NT2/D1 (cell line): ENCODE measurements at regions not wholly inside any gene's neighbourhood (a gene's known extent, or its start where the extent isn't known, plus 50 kb on each side); places are given as distances from the start of the nearest gene placed in this dataset.
A peak's percentile ranks its signal among the peaks of the same experiment; 100 is the strongest.

Experiments used
- DNase-seq: peaks from one replicate; pipeline ENCODE4 v3.0.0-alpha.2; 2011; ENCODE audit warnings: low read depth, low spot score
- H3K27me3 ChIP-seq: 2 replicates; pipeline ENCODE4 v1.6.0; 2011; ENCODE audit warnings: mild to moderate bottlenecking; ENCODE audit not compliant: insufficient read length, insufficient read depth
- H3K36me3 ChIP-seq: 2 replicates; pipeline ENCODE4 v1.6.1; 2011; ENCODE audit warnings: mild to moderate bottlenecking, low read length, mixed read lengths; ENCODE audit not compliant: insufficient read depth, insufficient read length
- H3K4me1 ChIP-seq: 2 replicates; pipeline ENCODE4 v1.5.1; 2011; ENCODE audit not compliant: insufficient read depth, insufficient read length
- H3K4me3 ChIP-seq: 2 replicates; pipeline ENCODE4 v1.5.1; 2011; ENCODE audit warnings: low read depth; ENCODE audit not compliant: insufficient read length
- H3K9ac ChIP-seq: 2 replicates; pipeline ENCODE4 v1.6.0; 2011; ENCODE audit warnings: low read depth; ENCODE audit not compliant: insufficient read length
- H3K9me3 ChIP-seq: 2 replicates; pipeline ENCODE4 v1.5.1; 2011; ENCODE audit warnings: mild to moderate bottlenecking, low read length; ENCODE audit not compliant: insufficient read depth
- SUZ12 ChIP-seq: IDR thresholded peaks from 2 replicates; pipeline ENCODE4 v1.6.1; 2011; ENCODE audit not compliant: insufficient read length, insufficient read depth; ENCODE audit errors: extremely low read depth
- YY1 ChIP-seq: IDR thresholded peaks from 2 replicates; pipeline ENCODE4 v1.6.1; 2011; ENCODE audit not compliant: insufficient read length, insufficient read depth
- ZNF274 ChIP-seq: IDR thresholded peaks from 2 replicates; pipeline ENCODE4 v1.6.1; 2011; ENCODE audit warnings: mild to moderate bottlenecking, low read depth, low read length

DNA sequence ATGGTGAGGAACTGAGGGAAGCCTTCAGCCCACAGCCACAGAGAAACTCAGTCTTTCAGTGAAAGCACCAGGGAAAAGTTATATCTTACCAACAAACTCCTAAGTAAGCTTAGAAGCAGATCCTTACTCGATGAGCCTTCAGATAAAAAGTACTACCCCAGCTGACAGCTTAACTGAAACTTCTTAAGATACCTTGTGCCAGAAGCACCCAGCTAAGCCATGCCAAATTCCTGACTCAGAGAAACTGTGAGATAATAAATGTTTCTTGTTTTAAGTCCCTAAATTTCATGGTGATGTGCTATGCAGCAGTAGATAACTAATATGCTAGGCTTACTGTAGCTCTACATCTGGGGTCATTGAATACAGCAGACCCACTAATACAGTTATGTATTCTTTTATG is 2025.0 kb downstream of the LRRC4C start:
- Histone ChIP-seq H3K27me3 (no peaks in the 10 kb centered on the region), H3K4me3 (no peak overlapping the region), H3K9me3 (no peaks in the 10 kb centered on the region), H3K36me3 (no peaks in the 10 kb centered on the region), H3K4me1 (no peaks in the 10 kb centered on the region), H3K9ac (no peak overlapping the region)
- DNase-seq: no peak
- TF ChIP-seq SUZ12: no peak
- TF ChIP-seq YY1: no peak
- TF ChIP-seq ZNF274: no peak

DNA sequence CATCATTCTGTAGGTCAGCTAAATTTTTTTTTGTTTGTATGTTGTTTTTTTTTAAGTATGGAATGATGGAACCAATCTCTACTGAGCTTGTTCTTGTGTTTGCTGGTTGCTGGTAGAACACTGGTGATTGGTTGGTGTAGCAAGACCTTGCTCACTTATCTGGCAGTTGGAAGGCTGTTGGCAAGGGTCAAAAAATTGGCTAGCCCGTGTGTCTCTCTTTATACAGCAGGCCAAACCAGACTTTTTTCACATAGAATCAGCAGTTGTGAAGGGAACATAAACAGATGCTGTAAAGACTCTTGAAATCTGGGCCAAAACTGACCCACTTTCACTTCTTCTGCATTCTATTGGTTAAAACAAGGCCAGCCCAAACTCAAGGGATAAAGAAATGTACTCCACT is 2026.5 kb downstream of the LRRC4C start:
- no peak for DNase-seq
- H3K4me3 ChIP-seq: no peak overlapping the region
- no peak overlapping the region for H3K9ac ChIP-seq
- no peaks in the 10 kb centered on the region for H3K27me3 ChIP-seq
- H3K36me3 ChIP-seq: no peaks in the 10 kb centered on the region
- H3K4me1 ChIP-seq: no peaks in the 10 kb centered on the region
- H3K9me3 ChIP-seq: no peaks in the 10 kb centered on the region
- TF ChIP-seq YY1: no peak
- TF ChIP-seq SUZ12: no peak
- TF ChIP-seq ZNF274: no peak

DNA sequence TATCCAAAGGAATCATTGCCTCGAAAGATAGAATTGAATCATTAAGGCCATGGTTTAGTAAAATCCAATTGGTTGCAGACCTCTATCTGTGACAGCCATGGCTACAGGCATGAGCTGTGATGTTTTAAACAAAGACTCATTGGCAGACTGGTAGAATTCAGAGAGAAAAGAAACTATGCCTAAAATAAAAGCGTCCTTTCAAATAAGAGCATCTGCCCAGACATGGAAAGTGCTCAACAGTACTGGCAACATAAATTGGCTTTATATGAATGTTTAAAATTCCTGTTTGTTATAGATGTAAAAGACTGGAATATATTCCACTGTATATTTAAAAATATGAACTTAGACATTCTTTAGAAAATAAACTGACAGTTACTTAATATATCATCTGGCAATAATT is 2034.2 kb downstream of the LRRC4C start:
- H3K4me1 ChIP-seq: no peaks in the 10 kb centered on the region
- no peak overlapping the region for H3K4me3 ChIP-seq
- no peaks in the 10 kb centered on the region for H3K9me3 ChIP-seq
- no peak overlapping the region for H3K9ac ChIP-seq
- no peak for DNase-seq
- TF ChIP-seq SUZ12 (no peak), ZNF274 (no peak), YY1 (no peak)
- no peaks in the 10 kb centered on the region for H3K36me3 ChIP-seq
- H3K27me3 ChIP-seq: no peaks in the 10 kb centered on the region

DNA sequence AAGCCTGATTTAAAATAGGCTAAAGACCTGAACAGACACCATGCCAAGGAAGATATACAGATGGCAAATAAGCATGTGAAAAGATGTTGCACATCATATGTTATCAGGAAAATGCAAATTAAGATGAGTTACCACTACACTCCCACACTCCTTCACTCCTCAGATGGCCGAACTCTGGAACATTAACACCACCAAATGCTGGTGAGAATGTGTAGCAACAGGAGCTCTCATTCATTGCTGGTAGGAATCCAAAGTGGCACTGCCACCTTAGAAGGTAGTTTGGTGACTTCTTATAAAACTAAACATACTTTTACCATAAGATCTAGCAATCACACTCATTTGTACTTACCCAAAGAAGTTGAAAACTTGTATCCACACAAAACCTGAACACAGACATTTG is 2047.3 kb downstream of the LRRC4C start:
- no peak for TF ChIP-seq SUZ12
- TF ChIP-seq ZNF274: no peak
- no peak for TF ChIP-seq YY1
- H3K27me3 ChIP-seq: no peaks in the 10 kb centered on the region
- H3K9ac ChIP-seq: no peak overlapping the region
- H3K36me3 ChIP-seq: no peaks in the 10 kb centered on the region
- no peaks in the 10 kb centered on the region for H3K4me1 ChIP-seq
- DNase-seq: no peak
- H3K9me3 ChIP-seq: no peaks in the 10 kb centered on the region
- H3K4me3 ChIP-seq: no peak overlapping the region

DNA sequence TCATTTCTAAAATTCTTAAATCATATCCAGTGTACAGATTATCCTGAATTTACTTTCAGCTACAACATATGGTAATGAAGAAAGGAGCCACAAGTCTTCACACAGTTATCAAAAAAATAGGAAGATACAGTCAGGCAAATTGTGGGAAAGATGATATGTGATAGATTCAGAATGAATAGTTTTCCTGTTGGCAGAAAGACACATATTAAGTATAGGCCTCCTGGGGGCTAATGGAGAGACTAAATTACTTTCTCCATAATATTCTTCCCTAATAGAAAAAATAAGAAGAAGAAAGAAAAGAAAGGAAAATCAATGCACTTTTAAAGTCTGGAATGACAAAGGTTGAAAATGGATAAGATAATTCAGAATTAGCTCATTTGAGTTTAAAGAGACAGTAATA is 2073.5 kb downstream of the LRRC4C start:
- no peak overlapping the region for H3K4me3 ChIP-seq
- peaks cover 12% of the 10 kb centered on the region for H3K9me3 ChIP-seq
- no peak overlapping the region for H3K9ac ChIP-seq
- DNase-seq: no peak
- no peaks in the 10 kb centered on the region for H3K27me3 ChIP-seq
- H3K4me1 ChIP-seq: no peaks in the 10 kb centered on the region
- H3K36me3 ChIP-seq: no peaks in the 10 kb centered on the region
- no peak for TF ChIP-seq ZNF274
- no peak for TF ChIP-seq YY1
- no peak for TF ChIP-seq SUZ12

DNA sequence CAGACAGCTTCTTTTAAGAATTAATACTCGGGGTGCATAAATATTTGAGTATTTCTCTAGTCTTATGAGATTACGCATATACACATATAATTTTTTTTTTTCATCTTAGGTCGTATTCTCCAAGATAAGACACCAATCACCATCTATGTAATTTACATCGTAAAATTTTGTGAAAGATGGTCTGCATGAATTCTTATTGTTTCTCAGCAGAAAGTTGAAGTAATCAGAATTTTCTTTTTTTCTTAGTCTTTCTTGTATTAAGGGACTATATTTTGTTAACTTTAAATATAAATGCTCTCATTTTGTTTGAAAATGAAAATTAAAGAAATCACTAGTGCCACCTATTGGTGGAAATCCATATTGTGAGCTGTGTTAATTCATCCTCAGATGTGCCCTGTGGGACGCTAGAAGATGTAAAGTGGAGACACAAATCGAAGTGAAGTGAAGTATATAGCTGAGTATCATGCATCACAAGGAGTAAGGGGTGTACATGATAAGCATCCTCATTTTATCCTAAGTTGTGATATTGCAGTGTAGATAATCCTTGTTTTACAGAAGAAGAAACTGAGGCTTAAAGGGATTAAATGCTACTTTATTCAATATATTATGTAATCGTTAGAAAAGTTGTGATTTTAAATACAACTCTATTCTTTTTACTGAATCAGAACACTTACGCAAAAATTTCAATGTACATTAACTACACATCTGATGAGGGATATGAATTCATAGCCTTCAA is 2084.3 kb downstream of the LRRC4C start:
- Histone ChIP-seq H3K27me3 (no peaks in the 10 kb centered on the region), H3K4me1 (no peaks in the 10 kb centered on the region), H3K36me3 (no peaks in the 10 kb centered on the region), H3K9me3 (no peaks in the 10 kb centered on the region), H3K9ac (no peak overlapping the region), H3K4me3 (no peak overlapping the region)
- TF ChIP-seq ZNF274 (no peak), YY1 (no peak), SUZ12 (no peak)
- peak; percentile 13 for DNase-seq

DNA sequence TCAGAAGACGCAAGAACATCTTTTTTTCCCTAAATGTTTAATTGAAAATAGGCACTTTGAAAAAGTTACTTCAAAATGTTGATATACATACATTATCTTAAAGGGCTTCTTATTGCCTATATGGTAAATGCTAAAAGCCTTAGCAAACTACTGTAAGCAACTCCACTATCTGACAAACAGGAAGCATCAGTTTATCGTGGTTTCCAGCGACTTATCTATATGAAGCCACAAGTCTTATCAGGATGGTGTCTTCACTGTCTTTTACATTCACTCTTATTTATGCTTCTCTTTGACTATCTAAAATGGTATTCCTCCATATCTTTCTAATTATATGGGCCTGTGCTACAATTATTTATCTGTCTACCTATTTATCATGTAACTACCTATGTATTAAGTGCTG is 2091.9 kb downstream of the LRRC4C start:
- H3K4me3 ChIP-seq: no peak overlapping the region
- H3K9ac ChIP-seq: no peak overlapping the region
- DNase-seq: no peak
- H3K36me3 ChIP-seq: no peaks in the 10 kb centered on the region
- no peaks in the 10 kb centered on the region for H3K9me3 ChIP-seq
- H3K4me1 ChIP-seq: no peaks in the 10 kb centered on the region
- no peaks in the 10 kb centered on the region for H3K27me3 ChIP-seq
- TF ChIP-seq YY1: no peak
- TF ChIP-seq ZNF274: no peak
- TF ChIP-seq SUZ12: no peak
